HL-60/S4 treated with retinoic acid at 250 ng/mL for 4 days and 3 days (cell line): ENCODE measurements at regions not wholly inside any gene's neighbourhood (a gene's known extent, or its start where the extent isn't known, plus 50 kb on each side); places are given as distances from the start of the nearest gene placed in this dataset.

Source experiments
- in situ Hi-C: fragments of 300-500 bp; cut with MboI; formaldehyde crosslinking; loops from 2 replicates; pipeline ENCODE4 v1.7.0; 2022; ENCODE audit warnings: low sequenced_read_pairs

- in situ Hi-C loops, result no loop called here
Measured at GRCh38 chr3:160129459-160130061, 95.7 kb upstream of the C3orf80 start.

GRCh38 chr3:160130071-160130470, 95.2 kb upstream of the C3orf80 start:
- in situ Hi-C loops, result no loop called here

GRCh38 chr3:160130950-160131349, 94.3 kb upstream of the C3orf80 start:
- in situ Hi-C loops, result no loop called here

- in situ Hi-C loops, result no loop called here
Measured at GRCh38 chr3:160132226-160132625, 93.0 kb upstream of the C3orf80 start.

- in situ Hi-C loops, result no loop called here
Measured at GRCh38 chr3:160133757-160134156, 91.5 kb upstream of the C3orf80 start.

GRCh38 chr3:160134454-160134853, 90.8 kb upstream of the C3orf80 start:
- in situ Hi-C loops, result no loop called here

- in situ Hi-C loops, result no loop called here
Measured at GRCh38 chr3:160134964-160135363, 90.3 kb upstream of the C3orf80 start.

GRCh38 chr3:160135851-160136250, 89.4 kb upstream of the C3orf80 start:
- in situ Hi-C loops, result no loop called here

- in situ Hi-C loops, result no loop called here
Measured at GRCh38 chr3:160136421-160136820, 88.8 kb upstream of the C3orf80 start.

- in situ Hi-C loops, result no loop called here
Measured at GRCh38 chr3:160139291-160139690, 85.9 kb upstream of the C3orf80 start.

GRCh38 chr3:160140756-160141155, 84.5 kb upstream of the C3orf80 start:
- in situ Hi-C loops, result no loop called here

- in situ Hi-C loops, result no loop called here
Measured at GRCh38 chr3:160141485-160142185, 83.6 kb upstream of the C3orf80 start.

- in situ Hi-C loops, result no loop called here
Measured at GRCh38 chr3:160143482-160143881, 81.7 kb upstream of the C3orf80 start.

- in situ Hi-C loops, result loop anchor here (25.0 kb wide), 1 partner anchor 262 kb away; no protein-coding TSS in a partner anchor
Measured at GRCh38 chr3:160150066-160150465, 75.2 kb upstream of the C3orf80 start.

- in situ Hi-C loops, result loop anchor here (25.0 kb wide), 1 partner anchor 262 kb away; no protein-coding TSS in a partner anchor
Measured at GRCh38 chr3:160150525-160150924, 74.7 kb upstream of the C3orf80 start.

- in situ Hi-C loops, result loop anchor here (25.0 kb wide), 1 partner anchor 260 kb away; no protein-coding TSS in a partner anchor
Measured at GRCh38 chr3:160152638-160153037, 72.6 kb upstream of the C3orf80 start.

- in situ Hi-C loops, result loop anchor here (25.0 kb wide), 1 partner anchor 258 kb away; no protein-coding TSS in a partner anchor
Measured at GRCh38 chr3:160154033-160154432, 71.2 kb upstream of the C3orf80 start.

- in situ Hi-C loops, result loop anchor here (25.0 kb wide), 1 partner anchor 258 kb away; no protein-coding TSS in a partner anchor
Measured at GRCh38 chr3:160154596-160154995, 70.6 kb upstream of the C3orf80 start.

GRCh38 chr3:160157321-160157720, 67.9 kb upstream of the C3orf80 start:
- in situ Hi-C loops, result loop anchor here (25.0 kb wide), 1 partner anchor 255 kb away; no protein-coding TSS in a partner anchor

- in situ Hi-C loops, result loop anchor here (25.0 kb wide), 1 partner anchor 253 kb away; no protein-coding TSS in a partner anchor
Measured at GRCh38 chr3:160159341-160159740, 65.9 kb upstream of the C3orf80 start.

GRCh38 chr3:160159806-160160205, 65.4 kb upstream of the C3orf80 start:
- in situ Hi-C loops, result loop anchor here (25.0 kb wide), 1 partner anchor 252 kb away; no protein-coding TSS in a partner anchor

GRCh38 chr3:160161921-160162320, 63.3 kb upstream of the C3orf80 start:
- in situ Hi-C loops, result loop anchor here (25.0 kb wide), 1 partner anchor 250 kb away; no protein-coding TSS in a partner anchor
